ENCODE measurements at regions not wholly inside any gene's neighbourhood (a gene's known extent, or its start where the extent isn't known, plus 50 kb on each side); places are given as distances from the start of the nearest gene placed in this dataset.

GRCh38 chr3:64852738-64853137 lies 164.9 kb upstream of the ADAMTS9 start:
- TF ChIP-seq, protein P1, sequence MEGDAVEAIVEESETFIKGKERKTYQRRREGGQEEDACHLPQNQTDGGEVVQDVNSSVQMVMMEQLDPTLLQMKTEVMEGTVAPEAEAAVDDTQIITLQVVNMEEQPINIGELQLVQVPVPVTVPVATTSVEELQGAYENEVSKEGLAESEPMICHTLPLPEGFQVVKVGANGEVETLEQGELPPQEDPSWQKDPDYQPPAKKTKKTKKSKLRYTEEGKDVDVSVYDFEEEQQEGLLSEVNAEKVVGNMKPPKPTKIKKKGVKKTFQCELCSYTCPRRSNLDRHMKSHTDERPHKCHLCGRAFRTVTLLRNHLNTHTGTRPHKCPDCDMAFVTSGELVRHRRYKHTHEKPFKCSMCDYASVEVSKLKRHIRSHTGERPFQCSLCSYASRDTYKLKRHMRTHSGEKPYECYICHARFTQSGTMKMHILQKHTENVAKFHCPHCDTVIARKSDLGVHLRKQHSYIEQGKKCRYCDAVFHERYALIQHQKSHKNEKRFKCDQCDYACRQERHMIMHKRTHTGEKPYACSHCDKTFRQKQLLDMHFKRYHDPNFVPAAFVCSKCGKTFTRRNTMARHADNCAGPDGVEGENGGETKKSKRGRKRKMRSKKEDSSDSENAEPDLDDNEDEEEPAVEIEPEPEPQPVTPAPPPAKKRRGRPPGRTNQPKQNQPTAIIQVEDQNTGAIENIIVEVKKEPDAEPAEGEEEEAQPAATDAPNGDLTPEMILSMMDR (IDR thresholded peaks at IDR 0.05; ENCODE audit: insufficient read depth, low read depth, low read length) = no peak
- no peak for TF ChIP-seq EZH2 (IDR thresholded peaks at IDR 0.05; ENCODE audit: insufficient read depth, low read length)
